SK-N-MC (cell line): ENCODE measurements at regions not wholly inside any gene's neighbourhood (a gene's known extent, or its start where the extent isn't known, plus 50 kb on each side); places are given as distances from the start of the nearest gene placed in this dataset.

Experiments
- EZH2 ChIP-seq: fragments of 200-600 bp; sonication (generic); IDR thresholded peaks from one replicate; pipeline ENCODE4 v1.6.1; 2017; ENCODE audit warnings: antibody characterized with exemption
- FOXP2 ChIP-seq: optimal IDR thresholded peaks from 2 replicates; pipeline ENCODE3; 2011; ENCODE audit warnings: mild to moderate bottlenecking, moderate library complexity; ENCODE audit not compliant: insufficient read depth; ENCODE audit errors: extremely low read length, control extremely low read depth
- POLR2AphosphoS5 ChIP-seq: IDR thresholded peaks from 2 replicates; pipeline ENCODE4 v1.6.1; 2012; ENCODE audit warnings: mild to moderate bottlenecking, low read depth, low read length, borderline replicate concordance

DNA sequence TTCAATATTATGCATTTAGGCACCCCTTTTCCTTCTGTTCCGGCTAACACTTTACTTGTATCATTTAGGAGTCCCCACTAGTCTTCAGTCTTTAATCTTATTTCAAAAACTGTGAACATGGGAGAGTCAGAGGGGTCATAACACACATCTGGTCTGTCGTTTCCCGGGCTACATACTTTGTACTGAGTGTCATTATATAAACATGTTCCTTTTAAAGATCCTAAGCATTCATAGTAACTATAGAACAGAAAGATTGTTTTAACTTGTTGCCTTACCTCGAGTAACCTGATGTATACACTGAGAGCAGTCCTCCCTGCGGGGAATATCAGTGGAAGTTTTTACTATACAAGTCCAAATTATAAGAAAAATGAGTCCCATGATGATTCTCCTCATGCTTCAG, 78.2 kb upstream of the VEPH1 start:
- TF ChIP-seq EZH2 (no peak), POLR2AphosphoS5 (no peak), FOXP2 (no peak)
